Thyroid gland (tissue), 4 donors: ENCODE measurements at regions not wholly inside any gene's neighbourhood (a gene's known extent, or its start where the extent isn't known, plus 50 kb on each side); places are given as distances from the start of the nearest gene placed in this dataset.
"Not testable (repeated sequence)": the region's sequence is repeated elsewhere in the genome, so short reads cannot be mapped to it uniquely, and the experiment has no call there.

ENCODE experiments used
- DNase-seq, 2 donors: peaks; one replicate each; pipeline ENCODE4 v3.0.0-alpha.2; 2019
- H3K27ac ChIP-seq, 3 donors: fragments of 200-600 bp; sonication (generic); 1 replicate in 2 of 3; 2 replicates in 1 of 3; pipeline ENCODE4 v1.5.1; 2016 to 2019; ENCODE audit warnings: mild to moderate bottlenecking in 1 of 3, moderate library complexity in 1 of 3
- H3K27me3 ChIP-seq: fragments of 200-600 bp; sonication (generic); one replicate; pipeline ENCODE4 v1.5.1; 2019
- H3K36me3 ChIP-seq, 2 donors: fragments of 200-600 bp; sonication (generic); one replicate each; pipeline ENCODE4 v1.5.1; 2016 to 2019
- H3K4me1 ChIP-seq, 2 donors: fragments of 200-600 bp; sonication (generic); one replicate each; pipeline ENCODE4 v1.5.1; 2017 to 2019
- H3K4me3 ChIP-seq, 3 donors: fragments of 200-600 bp; sonication (generic); replicated peaks in 1 of 3; 1 replicate in 2 of 3; 2 replicates in 1 of 3; pipeline ENCODE4 v1.5.1; 2016; ENCODE audit warnings: mild to moderate bottlenecking in 1 of 3
- H3K9me3 ChIP-seq: fragments of 200-600 bp; sonication (generic); one replicate; pipeline ENCODE4 v1.5.1; 2017
- CTCF ChIP-seq, 6 experiments: fragments of 200-600 bp in 3 of 6; fragments of 450-650 bp in 3 of 6; sonication (generic) in 3 of 6; IDR thresholded peaks; one replicate each; pipeline ENCODE4 v1.5.1; 2016 to 2019; ENCODE audit warnings: antibody characterized with exemption in 6 of 6, mild to moderate bottlenecking in 2 of 6, inconsistent platforms in 1 of 6, moderate library complexity in 1 of 6
- POLR2A ChIP-seq, 2 donors: fragments of 450-650 bp; IDR thresholded peaks; one replicate each; pipeline ENCODE4 v1.6.1; 2017; ENCODE audit warnings: antibody characterized with exemption in 2 of 2, mild to moderate bottlenecking in 2 of 2, moderate library complexity in 1 of 2
- WGBS, 2 donors: methylation state at CpG; one replicate each; pipeline ENCODE4 v1.1.5; 2017; 5-methylcytosine and 5-hydroxymethylcytosine counted together
- intact Hi-C: fragments of 100-400 bp; cut with DNase I; formaldehyde crosslinking; loops from one replicate; pipeline ENCODE4 v1.15.1; 2023

DNA sequence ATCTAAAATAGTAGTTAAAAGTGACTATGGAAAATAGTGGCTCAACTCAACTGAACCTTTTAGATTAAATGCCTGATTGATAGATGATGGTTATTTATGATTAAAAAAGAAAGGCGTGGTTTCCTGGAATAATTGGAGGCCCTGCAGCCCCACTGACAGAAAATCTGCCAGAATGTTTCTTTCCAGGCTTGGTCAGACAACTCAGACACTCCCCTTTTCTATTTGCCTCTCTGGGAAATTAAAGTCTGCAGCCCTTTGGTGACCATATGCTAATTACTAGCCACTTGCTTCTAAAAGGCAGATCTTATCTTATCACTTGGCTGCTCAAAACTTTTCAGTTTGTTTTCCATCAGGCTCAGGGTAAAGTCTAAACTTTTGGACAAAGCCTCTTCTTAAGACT lies 506.0 kb downstream of the TMEM114 start:
- TF ChIP-seq CTCF (IDR thresholded peaks at IDR 0.05) (no peak), POLR2A (IDR thresholded peaks at IDR 0.05) (no peak)
- intact Hi-C loops, result no loop called here
- H3K4me3 ChIP-seq, result no peak overlapping the region
- no peaks in the 10 kb centered on the region for H3K4me1 ChIP-seq
- H3K27me3 ChIP-seq, result no peaks in the 10 kb centered on the region
- 72 to 83% methylated on average over 1 of the region's 1 CpG for WGBS, 2 donors
- DNase-seq, result no peak
- H3K9me3 ChIP-seq, result no peaks in the 10 kb centered on the region
- H3K36me3 ChIP-seq, result no peaks in the 10 kb centered on the region
- no peak overlapping the region for H3K27ac ChIP-seq

GRCh38 chr16:8083560-8083959 lies 506.8 kb downstream of the TMEM114 start:
- intact Hi-C loops, result no loop called here

GRCh38 chr16:8080817-8081216 lies 509.5 kb downstream of the TMEM114 start:
- no peak for DNase-seq
- Histone ChIP-seq H3K4me3 (no peak overlapping the region), H3K4me1 (no peaks in the 10 kb centered on the region), H3K27ac (no peak overlapping the region), H3K36me3 (no peaks in the 10 kb centered on the region), H3K9me3 (no peaks in the 10 kb centered on the region), H3K27me3 (no peaks in the 10 kb centered on the region)
- intact Hi-C loops, result no loop called here
- no peak for TF ChIP-seq POLR2A (IDR thresholded peaks at IDR 0.05)
- no peak for TF ChIP-seq CTCF (IDR thresholded peaks at IDR 0.05)
- WGBS, 2 donors, result 89 to 94% methylated on average over 3 of the region's 3 CpGs

More at GRCh38 chr16:8083560-8083959, 506.8 kb downstream of the TMEM114 start:
- Histone ChIP-seq H3K4me1 (no peaks in the 10 kb centered on the region), H3K27ac (no peak overlapping the region), H3K27me3 (no peaks in the 10 kb centered on the region), H3K9me3 (no peaks in the 10 kb centered on the region), H3K4me3 (no peak overlapping the region), H3K36me3 (no peaks in the 10 kb centered on the region)
- TF ChIP-seq POLR2A (IDR thresholded peaks at IDR 0.05), result no peak
- no peak for TF ChIP-seq CTCF (IDR thresholded peaks at IDR 0.05)
- no peak for DNase-seq
- WGBS, 2 donors, result 93% methylated on average over 4 of the region's 4 CpGs

GRCh38 chr16:8075271-8075670 lies 515.0 kb downstream of the TMEM114 start:
- intact Hi-C loops, result no loop called here
- Histone ChIP-seq H3K36me3 (no peaks in the 10 kb centered on the region), H3K27me3 (no peaks in the 10 kb centered on the region), H3K9me3 (no peaks in the 10 kb centered on the region), H3K4me3 (no peak overlapping the region), H3K27ac (no peak overlapping the region), H3K4me1 (no peaks in the 10 kb centered on the region)
- TF ChIP-seq CTCF (IDR thresholded peaks at IDR 0.05), result no peak
- no peak for TF ChIP-seq POLR2A (IDR thresholded peaks at IDR 0.05)
- WGBS, 2 donors, result 87 to 88% methylated on average over 5 of the region's 5 CpGs
- no peak for DNase-seq

- 83 to 86% methylated on average over 2 of the region's 2 CpGs for WGBS, 2 donors
- no peaks in the 10 kb centered on the region for H3K4me1 ChIP-seq
- intact Hi-C loops, result no loop called here
Measured at GRCh38 chr16:8070506-8070905, 519.8 kb downstream of the TMEM114 start.

DNA sequence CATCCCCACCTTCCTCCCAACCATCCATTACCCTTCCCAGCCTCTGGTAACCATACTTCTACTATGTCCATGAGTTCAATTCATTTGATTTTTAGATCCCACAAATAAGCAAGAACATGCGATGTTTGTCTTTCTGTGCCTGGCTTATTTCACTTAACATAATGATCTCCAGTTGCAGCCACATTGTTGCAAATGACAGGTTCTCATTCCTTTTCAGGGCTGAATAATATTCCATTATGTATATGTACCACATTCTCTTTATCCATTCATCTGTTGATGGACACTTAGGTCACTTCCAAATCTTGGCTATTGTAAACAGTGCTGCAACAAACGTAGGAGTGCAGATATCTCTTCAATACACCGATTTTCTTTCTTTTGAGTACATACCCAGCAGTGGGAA lies 522.1 kb downstream of the TMEM114 start:
- 87 to 91% methylated on average over 3 of the region's 3 CpGs for WGBS, 2 donors
- H3K4me1 ChIP-seq, H3K27me3 ChIP-seq, DNase-seq, intact Hi-C loops, H3K27ac ChIP-seq, H3K4me3 ChIP-seq, H3K9me3 ChIP-seq, H3K36me3 ChIP-seq: not testable (repeated sequence)

More at GRCh38 chr16:8070506-8070905, 519.8 kb downstream of the TMEM114 start:
- Histone ChIP-seq H3K4me3 (no peak overlapping the region), H3K36me3 (no peaks in the 10 kb centered on the region), H3K27ac (no peak overlapping the region), H3K9me3 (no peaks in the 10 kb centered on the region), H3K27me3 (no peaks in the 10 kb centered on the region)
- no peak for DNase-seq
- TF ChIP-seq CTCF (IDR thresholded peaks at IDR 0.05), result no peak
- no peak for TF ChIP-seq POLR2A (IDR thresholded peaks at IDR 0.05)
